ENCODE measurements at regions not wholly inside any gene's neighbourhood (a gene's known extent, or its start where the extent isn't known, plus 50 kb on each side); places are given as distances from the start of the nearest gene placed in this dataset.
"Not testable (repeated sequence)": the region's sequence is repeated elsewhere in the genome, so short reads cannot be mapped to it uniquely, and the experiment has no call there.

DNA sequence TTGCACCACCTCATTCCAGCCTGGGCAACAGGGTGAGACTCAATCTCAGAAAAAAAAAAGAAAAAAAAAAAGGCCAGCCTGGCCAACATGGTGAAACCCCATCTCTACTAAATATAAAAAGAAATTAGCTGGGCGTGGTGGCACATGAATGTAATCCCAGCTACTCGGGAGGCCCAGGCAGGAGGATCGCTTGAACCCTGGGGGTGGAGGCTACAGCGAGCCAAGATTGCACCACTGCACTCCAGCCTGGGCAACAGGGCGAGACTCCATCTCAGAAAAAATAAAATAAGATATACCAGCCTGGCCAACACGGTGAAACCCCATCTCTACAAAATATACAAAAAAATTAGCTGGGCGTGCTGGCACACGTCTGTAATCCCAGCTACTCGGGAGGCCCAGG lies 1602.3 kb downstream of the RPIA start:
- DNase-seq (ENCODE audit: low read depth) = not testable (repeated sequence)

DNA sequence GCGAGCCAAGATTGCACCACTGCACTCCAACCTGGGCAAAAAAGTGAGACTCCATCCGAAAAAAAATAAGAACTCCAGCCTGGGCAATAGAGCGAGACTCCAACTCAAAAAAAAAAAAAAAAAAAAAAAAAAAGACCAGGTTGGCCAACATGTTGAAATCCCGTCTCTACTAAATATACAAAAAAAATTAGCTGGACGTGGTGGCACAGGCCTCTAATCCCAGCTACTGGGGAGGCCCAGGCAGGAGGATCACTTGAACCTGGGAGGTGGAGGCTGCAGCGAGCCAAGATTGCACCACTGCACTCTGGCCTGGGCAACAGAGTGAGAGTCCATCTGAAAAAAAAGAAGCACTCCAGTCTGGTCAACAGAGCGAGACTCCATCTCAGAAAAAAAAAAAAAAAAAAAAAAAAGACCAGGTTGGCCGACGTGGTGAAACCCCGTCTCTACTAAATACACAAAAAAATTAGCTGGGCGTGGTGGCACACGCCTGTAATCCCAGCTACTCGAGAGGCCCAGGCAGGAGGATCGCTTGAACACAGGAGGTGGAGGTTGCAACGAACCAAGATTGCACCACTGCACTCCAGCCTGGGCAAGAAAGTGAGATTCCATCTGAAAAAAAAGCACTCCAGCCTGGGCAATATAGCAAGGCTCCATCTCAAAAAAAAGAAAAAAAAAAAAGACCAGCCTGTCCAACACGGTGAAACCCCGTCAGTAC lies 1603.7 kb downstream of the RPIA start:
- not testable (repeated sequence) for DNase-seq (ENCODE audit: low read depth)

DNA sequence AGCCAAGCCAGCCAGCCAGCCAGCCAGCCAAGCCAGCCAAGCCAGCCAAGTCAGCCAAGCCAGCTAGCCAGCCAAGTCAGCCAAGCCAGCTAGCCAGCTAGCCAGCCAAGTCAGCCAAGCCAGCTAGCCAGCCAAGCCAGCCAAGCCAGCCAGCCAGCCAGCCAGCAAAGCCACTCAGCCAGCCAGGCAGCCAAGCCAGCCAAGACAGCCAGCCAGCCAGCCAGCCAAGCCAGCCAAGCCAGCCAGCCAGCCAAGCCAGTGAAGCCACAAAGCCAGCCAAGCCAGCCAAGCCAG lies 1605.0 kb downstream of the RPIA start:
- not testable (repeated sequence) for DNase-seq (ENCODE audit: low read depth)

DNA sequence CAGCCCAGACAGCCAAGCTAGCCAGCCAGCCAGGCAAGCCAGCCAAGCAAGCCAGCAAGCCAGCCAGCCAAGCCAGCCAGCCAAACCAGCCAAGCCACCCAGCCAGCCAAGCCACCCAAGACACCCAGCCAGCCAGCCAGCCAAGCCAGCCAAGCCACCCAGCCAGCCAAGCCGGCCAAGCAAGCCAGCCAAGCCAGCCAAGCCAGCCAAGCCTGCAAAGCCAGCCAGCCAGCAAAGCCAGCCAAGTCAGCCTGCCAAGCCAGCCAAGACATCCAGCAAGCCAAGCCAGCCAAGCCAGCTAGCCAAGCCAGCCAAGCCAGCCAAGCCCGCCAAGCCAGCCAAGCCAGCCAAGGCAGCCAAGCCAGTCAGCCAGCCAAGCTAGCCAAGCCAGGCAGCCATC lies 1606.2 kb downstream of the RPIA start:
- DNase-seq (ENCODE audit: low read depth) = not testable (repeated sequence)

DNA sequence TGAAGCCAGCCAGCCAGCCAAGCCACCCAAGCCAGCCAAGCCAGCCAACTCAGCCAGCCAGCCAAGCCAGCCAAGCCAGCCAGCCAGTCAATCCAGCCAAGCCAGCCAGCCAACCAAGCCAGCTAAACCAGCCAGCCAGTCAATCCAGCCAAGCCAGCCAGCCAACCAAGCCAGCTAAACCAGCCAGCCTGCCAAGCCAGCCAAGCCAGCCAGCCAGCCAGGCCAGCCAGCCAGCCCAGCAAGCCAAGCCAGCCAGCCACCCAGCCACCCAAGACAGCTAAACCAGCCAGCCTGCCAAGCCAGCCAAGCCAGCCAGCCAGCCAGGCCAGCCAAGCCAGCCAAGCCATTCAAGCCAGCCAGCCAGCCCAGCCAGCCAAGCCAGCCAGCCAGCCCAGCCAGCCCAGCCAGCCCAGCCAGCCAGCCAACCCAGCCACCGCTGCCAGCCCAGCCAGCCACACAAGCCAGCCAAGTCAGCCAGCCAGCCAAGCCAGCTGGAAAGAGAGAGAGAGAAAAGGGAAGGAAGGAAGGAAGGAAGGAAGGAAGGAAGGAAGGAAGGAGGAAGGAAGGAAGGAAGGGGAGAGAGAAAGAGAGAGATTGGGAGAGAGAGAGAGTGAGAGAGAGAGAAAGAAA lies 1606.8 kb downstream of the RPIA start:
- DNase-seq (ENCODE audit: low read depth) = not testable (repeated sequence)

DNA sequence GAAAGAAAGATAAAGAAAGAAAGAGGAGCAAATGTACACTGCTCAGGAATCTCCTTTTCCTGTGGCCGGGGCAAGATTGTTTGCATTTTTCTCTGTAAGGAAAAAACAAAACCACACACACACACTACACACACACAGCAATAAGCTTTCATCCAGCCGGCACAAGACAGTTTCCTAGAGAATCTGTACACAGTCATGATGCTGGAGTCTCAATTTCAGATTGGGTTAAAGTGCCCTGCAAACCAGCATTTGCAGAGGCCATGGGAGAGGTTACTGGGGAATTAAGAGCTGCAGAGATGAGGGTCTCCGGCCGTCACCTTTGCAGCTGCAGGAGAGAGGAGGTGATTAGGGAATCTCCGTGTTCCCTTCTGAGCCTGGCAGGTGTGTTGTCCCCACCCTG lies 1607.5 kb downstream of the RPIA start:
- not testable (repeated sequence) for DNase-seq (ENCODE audit: low read depth)

DNA sequence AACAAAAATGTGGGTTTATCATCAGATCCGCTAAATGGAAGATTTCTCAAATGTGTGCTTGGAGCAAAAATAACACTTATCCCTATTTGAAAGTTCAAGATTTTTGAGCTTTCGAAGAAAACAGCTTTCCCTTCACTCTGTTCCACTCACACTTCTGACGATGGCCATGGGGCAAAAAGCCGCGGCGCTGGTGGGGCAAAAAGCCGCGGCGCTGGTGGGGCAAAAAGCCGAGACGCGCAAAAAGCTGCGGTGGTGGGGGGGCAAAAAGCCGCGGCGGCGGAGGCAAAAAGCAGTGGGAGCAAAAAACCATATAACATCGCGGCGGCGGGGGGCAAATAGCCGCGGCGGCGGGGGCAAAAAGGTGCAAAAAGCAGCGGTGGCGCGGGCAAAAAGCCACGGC lies 1631.5 kb downstream of the RPIA start:
- DNase-seq (ENCODE audit: low read depth) = not testable (repeated sequence)

DNA sequence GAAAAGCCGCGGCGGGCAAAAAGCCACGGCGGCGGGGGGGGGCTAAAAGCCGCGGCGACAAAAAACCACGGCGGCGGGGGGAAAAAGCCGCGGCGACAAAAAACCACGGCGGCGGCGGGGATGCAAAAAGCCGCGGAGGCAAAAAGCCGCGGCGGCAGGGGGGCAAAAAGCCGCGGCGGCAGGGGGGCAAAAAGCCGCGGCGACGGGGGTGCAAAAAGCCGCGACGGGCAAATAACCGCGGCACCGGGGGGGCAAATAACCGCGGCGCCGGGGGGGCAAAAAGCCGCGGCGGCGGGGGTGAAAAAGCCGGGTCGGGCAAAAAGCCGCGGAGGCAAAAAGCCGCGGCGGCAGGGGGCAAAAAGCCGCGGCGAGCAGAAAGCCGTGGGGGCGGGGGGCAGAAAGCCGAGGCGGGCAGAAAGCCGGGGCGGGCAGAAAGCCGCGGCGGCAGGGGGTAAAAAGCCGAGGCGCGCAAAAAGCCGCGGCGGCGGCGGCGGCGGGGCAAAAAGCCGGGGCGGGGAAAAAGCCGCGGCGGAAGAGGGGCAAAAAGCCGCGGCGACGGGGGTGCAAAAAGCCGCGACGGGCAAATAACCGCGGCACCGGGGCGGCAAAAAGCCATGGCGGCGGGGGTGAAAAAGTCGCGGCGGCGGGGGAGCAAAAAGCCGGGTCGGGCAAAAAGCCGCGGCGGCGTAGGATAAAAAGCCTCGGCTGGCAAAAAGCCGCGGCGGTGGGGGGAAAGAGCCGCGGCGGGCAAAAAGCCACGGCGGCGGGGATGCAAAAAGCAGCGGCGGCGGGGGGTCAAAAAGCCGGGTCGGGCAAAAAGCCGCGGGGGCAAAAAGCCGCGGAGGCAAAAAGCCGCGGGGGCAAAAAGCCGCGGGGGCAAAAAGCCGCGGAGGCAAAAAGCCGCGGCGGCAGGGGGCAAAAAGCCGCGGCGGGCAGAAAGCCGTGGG lies 1632.4 kb downstream of the RPIA start:
- not testable (repeated sequence) for DNase-seq (ENCODE audit: low read depth)

DNA sequence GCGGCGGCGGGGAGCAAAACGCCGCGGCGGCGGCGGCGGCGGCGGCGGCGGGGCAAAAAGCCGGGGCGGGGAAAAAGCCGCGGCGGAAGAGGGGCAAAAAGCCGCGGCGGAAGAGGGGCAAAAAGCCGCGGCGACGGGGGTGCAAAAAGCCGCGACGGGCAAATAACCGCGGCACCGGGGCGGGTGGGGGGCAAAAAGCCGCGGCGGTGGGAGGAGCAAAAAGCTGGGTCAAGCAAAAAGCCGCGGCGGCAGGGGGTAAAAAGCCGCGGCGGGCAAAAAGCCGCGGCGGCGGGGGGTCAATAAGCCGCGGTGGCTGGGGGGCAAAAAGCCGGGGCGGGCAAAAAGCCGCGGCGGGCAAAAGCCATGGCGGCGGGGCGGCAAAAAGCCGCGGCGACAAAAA lies 1633.2 kb downstream of the RPIA start:
- not testable (repeated sequence) for DNase-seq (ENCODE audit: low read depth)

DNA sequence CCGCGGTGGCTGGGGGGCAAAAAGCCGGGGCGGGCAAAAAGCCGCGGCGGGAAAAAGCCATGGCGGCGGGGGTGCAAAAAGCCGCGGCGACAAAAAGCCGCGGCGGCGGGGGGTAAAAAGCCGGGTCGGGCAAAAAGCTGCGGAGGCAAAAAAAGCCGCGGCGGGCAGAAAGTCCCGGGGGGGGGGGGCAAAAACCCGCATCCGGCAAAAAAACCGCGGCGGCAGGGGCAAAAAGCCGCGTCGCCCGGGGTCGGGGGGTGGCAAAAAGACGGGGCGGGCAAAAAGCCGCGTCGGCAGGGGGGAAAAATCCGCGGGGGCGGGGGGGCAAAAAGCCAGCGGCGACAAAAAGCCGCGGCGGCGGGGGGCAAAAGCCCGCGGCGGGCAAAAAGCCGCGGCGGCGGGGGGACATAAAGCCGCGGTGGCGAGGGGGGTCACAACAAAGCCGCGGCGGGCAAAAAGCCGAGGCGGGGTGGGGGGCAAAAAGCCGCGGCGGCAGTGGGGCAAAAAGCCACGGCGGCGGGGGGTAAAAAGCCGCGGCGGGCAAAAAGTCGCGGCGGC lies 1634.4 kb downstream of the RPIA start:
- not testable (repeated sequence) for DNase-seq (ENCODE audit: low read depth)

DNA sequence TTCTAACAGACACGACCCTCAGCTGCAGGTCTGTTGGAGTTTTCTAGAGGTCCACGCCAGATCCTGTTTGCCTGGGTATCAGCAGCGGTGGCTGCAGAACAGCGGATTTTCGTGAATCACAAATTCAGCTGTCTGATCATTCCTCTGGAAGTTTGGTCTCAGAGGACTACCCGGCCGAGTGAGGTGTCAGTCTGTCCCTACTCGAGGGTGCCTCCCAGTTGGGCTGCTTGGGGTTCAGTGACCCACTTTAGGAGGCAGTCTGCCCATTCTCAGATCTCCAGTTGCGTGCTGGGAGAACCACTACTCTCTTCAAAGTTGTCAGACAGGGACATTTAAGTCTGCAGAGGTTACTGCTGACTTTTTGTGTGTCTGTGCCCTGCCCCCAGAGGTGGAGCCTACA lies 1664.1 kb downstream of the RPIA start:
- DNase-seq (ENCODE audit: low read depth) = not testable (repeated sequence)

DNA sequence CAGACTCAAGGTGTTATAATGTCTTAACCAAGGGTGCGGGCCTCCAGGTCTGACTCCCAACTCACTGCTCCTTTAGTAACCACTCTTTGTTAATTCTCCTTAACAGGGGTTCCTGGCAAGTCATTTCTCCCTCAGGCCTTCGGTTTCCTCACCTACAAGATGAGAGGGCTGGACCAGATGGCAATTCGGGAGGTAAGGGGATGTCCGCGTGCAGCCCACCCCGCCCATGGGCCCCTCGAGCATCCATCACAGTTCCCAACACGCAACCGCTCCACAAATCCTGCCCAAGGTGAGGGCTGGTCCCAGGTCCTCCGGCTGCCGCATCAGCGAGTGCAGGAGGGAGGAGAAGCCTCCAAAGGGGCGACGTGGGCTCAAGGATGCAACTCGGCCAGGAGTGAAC lies 1667.9 kb downstream of the RPIA start:
- DNase-seq (ENCODE audit: low read depth) = not testable (repeated sequence)

DNA sequence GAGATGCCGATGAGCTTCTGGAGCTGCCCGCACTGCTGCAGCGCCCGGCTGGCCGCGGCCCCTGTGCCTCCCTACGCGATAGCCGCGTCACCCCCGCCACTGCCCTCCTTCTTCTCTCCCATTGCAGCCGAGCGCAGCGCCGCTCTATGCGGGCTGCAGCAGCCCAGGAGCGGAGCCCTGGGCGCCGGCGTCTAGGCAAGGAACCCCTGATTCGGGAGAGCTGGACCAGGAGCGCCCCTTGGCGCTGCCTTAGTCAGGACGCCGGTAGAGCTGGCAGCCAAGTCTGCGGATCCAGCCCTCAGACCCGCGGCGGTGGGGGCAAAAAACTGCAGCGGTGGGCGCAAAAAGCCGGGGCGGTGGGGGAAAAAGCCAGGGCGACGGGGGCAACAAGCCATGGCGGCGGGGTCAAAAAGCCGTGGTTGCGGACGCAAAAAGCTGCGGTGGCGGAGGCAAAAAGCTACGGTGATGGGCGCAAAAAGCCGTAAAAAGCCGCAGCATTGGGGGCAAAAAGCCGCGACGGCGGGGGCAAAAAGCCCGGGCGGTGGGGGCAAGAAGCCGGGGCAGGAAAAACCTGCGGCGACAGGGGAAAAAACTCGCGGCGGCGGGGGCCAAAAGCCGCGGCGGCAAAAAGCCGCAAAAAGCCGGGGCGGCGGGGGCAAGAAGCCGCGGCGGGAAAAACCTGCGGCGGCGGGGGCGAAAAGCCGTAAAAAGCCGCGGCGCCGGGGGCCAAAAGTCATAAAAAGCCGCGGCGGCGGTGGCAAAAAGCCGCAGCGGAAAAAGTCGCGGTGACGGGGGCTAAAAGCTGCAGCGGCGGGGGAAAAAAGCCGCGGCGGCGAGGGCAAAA lies 1668.6 kb downstream of the RPIA start:
- DNase-seq (ENCODE audit: low read depth) = not testable (repeated sequence)

DNA sequence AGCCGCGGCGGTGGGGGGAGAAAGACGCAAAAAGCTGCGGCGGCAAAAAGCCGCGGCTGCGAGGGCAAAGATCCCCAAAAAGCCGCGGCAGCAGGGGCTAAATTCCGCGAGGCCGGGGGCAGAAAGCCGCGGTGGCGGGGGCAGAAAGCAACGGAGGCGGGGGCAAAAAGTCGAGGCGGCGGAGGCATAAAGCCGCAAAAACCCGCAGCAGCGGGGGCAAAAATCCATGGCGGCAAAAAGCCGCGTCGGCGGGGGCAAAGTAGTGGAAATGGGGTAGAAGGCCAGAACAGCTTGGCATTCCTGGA lies 1669.2 kb downstream of the RPIA start:
- DNase-seq (ENCODE audit: low read depth) = not testable (repeated sequence)
